HG03575 (cell line): ENCODE measurements at regions not wholly inside any gene's neighbourhood (a gene's known extent, or its start where the extent isn't known, plus 50 kb on each side); places are given as distances from the start of the nearest gene placed in this dataset.

Source experiments
- ATAC-seq: cut with Tn5 transposase; IDR thresholded peaks from one replicate; pipeline ENCODE4 v1.9.1; 2021; ENCODE audit not compliant: unreplicated experiment, insufficient number of reproducible peaks, low FRiP score; ENCODE audit errors: extremely low read depth

DNA sequence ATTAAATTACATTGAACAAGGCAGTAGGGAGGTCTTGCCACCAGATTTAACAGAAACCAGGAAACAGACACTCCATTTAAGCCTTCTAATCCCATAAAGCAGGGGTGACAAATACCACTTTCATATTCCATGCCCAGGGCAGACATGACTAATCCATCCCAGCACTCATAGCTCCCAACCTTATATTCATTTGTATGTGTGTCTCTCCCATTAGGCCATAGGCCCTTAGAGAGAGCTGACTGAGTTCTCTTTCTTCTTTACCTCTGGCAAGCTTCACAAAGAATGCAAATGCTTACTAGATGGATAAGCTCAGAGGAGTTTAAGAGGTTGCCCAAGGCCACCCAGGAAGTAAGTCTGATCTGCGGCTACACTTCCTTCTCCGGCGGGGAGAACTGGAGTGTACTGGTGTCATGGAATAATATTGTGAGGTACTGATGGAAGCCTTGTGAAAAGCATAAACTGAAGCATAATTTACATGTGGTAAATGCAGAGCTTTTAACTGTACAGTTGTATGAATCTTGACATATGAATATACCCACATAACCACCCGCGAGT is 239.7 kb upstream of the HABP2 start:
- ATAC-seq: no peak

DNA sequence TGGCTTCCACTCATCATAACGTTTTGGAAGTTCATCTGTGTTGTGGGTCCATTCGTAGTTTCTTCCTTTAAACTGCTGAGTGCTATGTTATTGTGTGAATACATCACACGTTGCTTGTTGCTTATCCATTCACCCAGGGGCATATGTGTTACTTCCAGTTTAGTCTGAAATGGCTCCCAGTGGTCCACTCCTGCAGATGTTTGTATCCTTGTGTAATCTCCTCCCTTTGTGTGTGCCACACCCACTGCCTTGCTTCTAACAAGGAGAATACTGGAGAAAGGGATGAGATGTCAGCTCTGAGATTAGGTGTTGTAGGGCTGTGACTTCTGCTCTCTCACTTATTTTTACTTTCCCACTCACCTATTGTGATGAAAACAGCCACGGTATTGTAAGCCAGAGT is 239.1 kb upstream of the HABP2 start:
- no peak for ATAC-seq

DNA sequence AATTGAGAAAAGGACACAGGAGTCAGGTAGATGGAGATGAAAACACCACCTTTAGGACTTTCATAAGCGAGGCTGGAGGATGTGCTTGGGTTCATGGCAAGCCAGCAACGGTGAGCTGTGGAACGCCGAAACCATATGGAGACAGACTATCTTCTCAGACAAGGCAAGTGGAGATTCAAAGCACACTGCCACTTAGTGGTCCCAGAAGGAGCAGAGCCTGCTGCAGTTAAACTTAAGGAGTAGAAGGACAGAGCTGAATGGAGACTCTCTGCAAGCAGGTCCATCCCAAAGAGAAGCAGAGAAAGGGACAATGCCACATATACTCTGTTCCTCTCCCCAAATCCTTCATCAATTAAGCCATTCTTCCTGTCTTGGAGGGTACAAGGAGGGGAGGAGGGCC is 236.3 kb upstream of the HABP2 start:
- no peak for ATAC-seq

DNA sequence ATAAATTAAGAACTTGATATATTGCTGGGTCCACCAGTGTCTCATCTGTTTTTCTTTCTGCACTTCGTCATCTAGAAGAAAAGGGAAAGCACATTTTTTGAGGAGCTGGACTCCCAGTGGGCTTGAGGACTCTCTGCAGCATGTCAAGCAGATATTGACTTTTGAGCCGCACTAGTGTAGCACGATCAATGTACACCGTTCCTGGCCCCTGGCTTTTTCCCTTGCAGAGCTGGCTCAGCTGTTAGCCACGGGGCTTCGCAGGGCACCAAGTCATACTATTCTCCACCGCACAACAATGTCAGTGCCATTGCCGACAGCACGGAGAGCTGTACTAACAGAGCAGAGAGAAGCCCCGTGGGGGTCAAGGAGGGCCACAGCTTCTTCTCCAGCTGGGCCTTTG is 235.4 kb upstream of the HABP2 start:
- no peak for ATAC-seq

GRCh38 chr10:113319479-113319878 is 233.4 kb upstream of the HABP2 start:
- ATAC-seq: no peak

GRCh38 chr10:113320211-113320610 is 232.6 kb upstream of the HABP2 start:
- ATAC-seq: no peak

GRCh38 chr10:113320987-113321386 is 231.9 kb upstream of the HABP2 start:
- no peak for ATAC-seq

DNA sequence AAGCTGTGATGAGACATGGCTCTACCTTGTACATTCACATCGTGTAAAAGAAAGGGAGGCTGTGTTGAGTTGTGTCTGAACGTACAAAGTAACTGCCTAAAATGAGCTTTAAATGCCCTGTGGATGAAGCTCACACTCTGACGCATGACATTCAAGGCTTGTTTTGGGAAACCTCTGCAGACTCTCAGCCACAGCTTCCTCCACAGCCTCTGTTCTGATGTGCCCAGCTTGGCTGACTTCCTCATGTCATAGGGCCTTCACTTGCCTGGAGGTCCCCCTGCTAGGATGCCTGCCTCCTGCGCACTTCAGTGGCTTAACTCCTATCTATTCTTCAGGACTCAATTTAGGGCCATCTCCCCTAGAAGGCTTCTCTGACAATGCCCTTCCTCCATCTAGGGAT is 230.0 kb upstream of the HABP2 start:
- ATAC-seq: no peak

DNA sequence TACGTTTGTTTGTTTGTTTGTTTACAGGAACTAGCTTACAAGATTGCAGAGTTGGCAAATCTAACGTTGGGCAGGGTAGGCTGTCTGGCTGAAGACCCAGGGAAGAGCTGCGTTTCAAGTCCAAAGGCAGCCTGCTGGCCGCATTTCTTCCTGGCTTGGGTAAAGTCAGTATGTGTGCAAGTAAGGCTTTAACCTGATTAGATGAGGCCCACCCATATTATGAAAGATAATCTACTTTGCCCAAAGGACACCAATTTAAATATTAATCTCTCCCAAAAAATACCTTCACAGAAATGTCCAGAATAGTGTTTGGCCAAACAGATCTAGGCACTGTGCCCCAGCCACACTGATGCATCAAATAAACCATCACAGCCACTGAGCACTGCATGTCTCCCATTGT is 228.9 kb upstream of the HABP2 start:
- ATAC-seq: no peak

DNA sequence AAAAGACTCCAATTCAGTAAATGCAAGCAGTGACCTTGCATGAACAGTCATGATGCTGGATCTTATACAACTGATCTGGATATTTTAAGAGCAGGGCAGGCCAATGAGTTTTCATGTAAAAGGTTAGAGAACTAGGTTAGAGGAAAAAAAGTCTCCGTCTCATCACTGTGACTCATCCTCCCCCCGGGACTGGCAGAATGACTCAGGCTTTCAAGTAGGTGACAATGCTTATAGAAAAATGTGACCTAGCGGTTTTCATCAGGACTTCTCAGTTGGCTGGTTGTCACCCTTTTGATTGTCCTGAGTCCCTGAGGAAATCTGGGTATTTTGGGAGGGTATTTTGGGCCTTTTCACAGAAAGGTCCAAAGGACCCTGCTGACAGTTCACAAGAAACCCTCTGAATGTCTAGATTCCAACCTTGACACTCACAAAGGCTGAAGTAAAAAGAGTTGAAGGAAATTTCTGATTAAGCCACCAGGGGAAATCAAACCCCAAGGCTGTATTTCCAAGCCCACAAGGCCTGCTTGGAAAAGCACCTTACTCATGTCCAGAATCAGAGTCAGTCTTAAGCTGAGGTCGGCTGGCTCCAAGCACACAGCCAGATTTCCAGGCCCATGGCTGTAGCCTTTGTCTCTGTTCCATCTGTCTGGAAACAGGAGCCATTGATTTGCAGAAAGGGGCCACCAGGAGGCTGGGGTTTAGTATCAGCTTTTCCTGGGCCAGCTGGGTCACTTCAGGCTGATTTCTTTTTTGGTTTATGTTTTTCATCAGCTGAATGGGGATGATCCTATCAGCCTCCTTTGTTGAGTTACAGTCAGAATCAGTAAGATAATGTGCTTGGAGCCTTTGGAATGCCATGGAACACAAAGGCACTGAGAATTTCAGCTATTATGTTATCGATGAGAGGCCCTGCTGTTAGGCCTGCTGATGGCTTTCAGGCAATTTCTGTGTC is 226.4 kb upstream of the HABP2 start:
- ATAC-seq: peak; percentile 86

DNA sequence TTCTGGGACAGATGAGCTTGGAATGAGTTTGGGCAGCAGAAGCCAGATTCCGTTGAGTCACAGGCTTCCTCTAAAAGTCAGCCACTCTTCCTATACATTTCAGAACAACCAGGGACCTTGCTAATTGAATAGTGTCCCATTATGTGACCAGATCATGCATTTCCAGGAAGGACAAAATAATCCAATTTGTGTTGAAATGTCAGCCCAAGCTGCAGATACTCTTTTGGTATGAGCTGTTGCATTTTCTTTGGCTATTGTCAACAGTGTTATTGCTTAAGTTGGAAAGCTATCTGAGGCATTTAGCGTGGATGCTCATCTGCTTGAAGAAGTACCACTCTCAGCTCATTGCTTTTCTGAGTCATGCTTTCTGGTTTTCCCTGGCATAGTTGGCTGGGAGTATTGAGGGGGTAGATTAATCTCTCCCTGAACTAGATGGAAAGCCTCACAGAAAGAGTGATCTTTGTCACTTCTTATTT is 223.7 kb upstream of the HABP2 start:
- ATAC-seq: no peak

DNA sequence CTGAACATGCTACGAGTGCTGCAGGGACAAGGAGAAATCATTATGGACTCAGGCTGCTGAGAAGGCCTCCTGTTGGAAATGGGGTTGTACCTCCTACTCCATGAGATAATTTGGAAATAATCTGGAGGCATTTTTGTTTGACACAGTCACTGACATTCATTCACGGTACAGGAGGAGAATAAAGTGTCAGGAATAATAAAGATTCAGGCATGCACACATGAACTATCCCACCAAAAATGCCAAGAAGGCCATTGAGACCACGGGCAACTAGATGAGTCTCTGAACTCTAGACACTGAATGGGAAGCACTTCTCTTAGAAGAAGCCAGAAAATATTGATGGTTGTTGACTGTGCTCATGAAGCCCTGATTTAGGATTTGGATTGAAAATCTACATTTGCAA is 220.9 kb upstream of the HABP2 start:
- ATAC-seq: no peak

DNA sequence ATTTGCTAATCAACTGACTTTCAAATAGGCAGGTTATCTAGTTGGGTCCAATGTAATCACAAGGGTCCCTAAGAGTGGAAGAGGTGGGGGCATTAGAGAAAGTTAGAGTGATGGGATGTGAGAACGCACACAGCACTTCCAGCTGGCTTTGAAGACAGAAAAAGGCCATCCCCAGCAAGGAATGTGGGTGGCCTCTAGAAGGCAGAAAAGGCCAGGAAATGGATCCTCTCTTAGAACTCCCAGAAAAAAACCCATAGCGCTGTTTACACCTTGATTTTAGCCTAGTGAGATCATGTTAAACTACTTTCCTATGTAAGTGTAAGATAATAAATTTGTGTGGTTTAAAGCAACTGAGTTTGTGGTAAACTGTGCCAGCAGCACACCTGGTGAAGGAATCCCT is 219.5 kb upstream of the HABP2 start:
- ATAC-seq: no peak

- no peak for ATAC-seq
These were observed 217.3 kb upstream of the HABP2 start for GRCh38 chr10:113335592-113335991.

GRCh38 chr10:113336549-113337130 is 216.2 kb upstream of the HABP2 start:
- no peak for ATAC-seq

- ATAC-seq: no peak
These were observed 215.7 kb upstream of the HABP2 start for GRCh38 chr10:113337142-113337541.

DNA sequence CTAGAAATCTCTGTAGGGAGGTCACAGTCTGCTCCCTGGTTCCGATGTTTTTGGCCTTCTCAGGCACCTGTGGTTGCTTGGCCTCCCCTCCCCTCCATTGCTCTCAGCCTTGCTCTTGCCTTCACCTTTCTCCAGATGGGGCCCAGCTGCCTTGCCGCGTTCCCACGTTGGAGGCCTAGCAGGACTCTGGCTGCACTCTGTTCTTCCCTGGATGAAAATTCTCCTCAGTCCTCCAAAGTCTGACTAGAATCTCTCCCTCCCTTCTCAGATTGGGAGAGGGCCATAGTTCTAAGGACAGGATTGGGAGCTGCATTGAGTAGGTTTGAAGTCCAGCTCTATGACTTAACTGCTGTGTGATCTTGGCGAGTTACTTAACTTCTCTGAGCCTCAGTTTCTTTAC is 213.7 kb upstream of the HABP2 start:
- ATAC-seq: no peak

DNA sequence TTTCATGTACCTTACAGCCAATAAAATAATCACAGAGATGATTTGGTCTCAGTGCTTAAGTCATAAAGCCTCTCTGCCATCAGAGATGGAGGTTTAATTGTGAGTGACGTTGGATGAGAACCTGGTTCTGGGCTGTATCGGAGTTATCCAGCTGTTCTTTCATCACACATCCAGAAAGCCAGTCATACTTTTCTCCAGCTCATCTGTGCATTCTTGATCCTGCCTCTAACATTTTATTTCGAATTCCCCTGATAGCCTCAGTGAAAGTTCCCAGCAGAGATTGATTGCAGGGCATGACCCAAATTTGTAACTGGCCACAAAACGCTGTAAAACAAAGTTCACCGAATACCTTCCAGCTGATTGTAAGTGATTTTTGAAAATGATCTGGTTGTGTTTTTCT is 212.6 kb upstream of the HABP2 start:
- no peak for ATAC-seq

DNA sequence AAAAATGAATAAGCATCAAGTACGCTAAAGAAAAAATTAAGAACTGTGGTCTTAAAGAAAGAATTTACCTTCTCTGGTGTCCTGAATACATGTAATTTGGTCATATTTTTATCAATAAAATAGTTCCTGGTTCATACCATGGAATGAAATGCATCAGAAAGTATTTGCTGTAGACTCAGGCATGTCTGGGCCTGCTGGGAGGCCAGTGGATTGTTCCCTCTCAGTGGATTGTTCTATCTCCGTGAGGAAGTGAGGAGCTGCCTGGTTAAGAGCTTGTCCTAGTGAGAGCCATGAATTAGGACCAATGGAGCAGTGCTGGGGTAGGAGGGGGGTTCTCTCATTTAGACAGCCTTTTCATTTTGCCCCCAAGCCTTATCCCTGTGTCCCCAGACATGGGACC is 211.7 kb upstream of the HABP2 start:
- ATAC-seq: no peak
